ENCODE measurements at regions not wholly inside any gene's neighbourhood (a gene's known extent, or its start where the extent isn't known, plus 50 kb on each side); places are given as distances from the start of the nearest gene placed in this dataset.
A peak's percentile ranks its signal among the peaks of the same experiment; 100 is the strongest.
"Not testable (repeated sequence)": the region's sequence is repeated elsewhere in the genome, so short reads cannot be mapped to it uniquely, and the experiment has no call there.

- peak; percentile 11 for TF ChIP-seq CTCF (conservative IDR thresholded peaks at IDR 0.05; ENCODE audit: control insufficient read depth, insufficient read depth, low read depth, low read length)
- DNase-seq (ENCODE audit: low read depth) = peak; percentile 91
- H3K4me3 ChIP-seq (ENCODE audit: control insufficient read depth, low read depth, low read length) = no peak overlapping the region
Measured at GRCh38 chr6:84581494-84582259, 182.7 kb downstream of the TBX18 start.

GRCh38 chr6:84579404-84579803 is 185.0 kb downstream of the TBX18 start:
- no peak for DNase-seq (ENCODE audit: low read depth)
- no peak overlapping the region for H3K4me3 ChIP-seq (ENCODE audit: control insufficient read depth, low read depth, low read length)
- no peak for TF ChIP-seq CTCF (conservative IDR thresholded peaks at IDR 0.05; ENCODE audit: control insufficient read depth, insufficient read depth, low read depth, low read length)

GRCh38 chr6:84576029-84576428 is 188.4 kb downstream of the TBX18 start:
- no peak for DNase-seq (ENCODE audit: low read depth)
- H3K4me3 ChIP-seq (ENCODE audit: control insufficient read depth, low read depth, low read length) = no peak overlapping the region
- TF ChIP-seq CTCF (conservative IDR thresholded peaks at IDR 0.05; ENCODE audit: control insufficient read depth, insufficient read depth, low read depth, low read length) = no peak

GRCh38 chr6:84575264-84575663 is 189.1 kb downstream of the TBX18 start:
- no peak for TF ChIP-seq CTCF (conservative IDR thresholded peaks at IDR 0.05; ENCODE audit: control insufficient read depth, insufficient read depth, low read depth, low read length)
- peak; percentile 56 for DNase-seq (ENCODE audit: low read depth)
- no peak overlapping the region for H3K4me3 ChIP-seq (ENCODE audit: control insufficient read depth, low read depth, low read length)

- no peak for TF ChIP-seq CTCF (conservative IDR thresholded peaks at IDR 0.05; ENCODE audit: control insufficient read depth, insufficient read depth, low read depth, low read length)
- no peak overlapping the region for H3K4me3 ChIP-seq (ENCODE audit: control insufficient read depth, low read depth, low read length)
- no peak for DNase-seq (ENCODE audit: low read depth)
Measured at GRCh38 chr6:84569882-84570281, 194.5 kb downstream of the TBX18 start.

- peak; percentile 73 for DNase-seq (ENCODE audit: low read depth)
- no peak overlapping the region for H3K4me3 ChIP-seq (ENCODE audit: control insufficient read depth, low read depth, low read length)
- peak; percentile 49 for TF ChIP-seq CTCF (conservative IDR thresholded peaks at IDR 0.05; ENCODE audit: control insufficient read depth, insufficient read depth, low read depth, low read length)
Measured at GRCh38 chr6:84568971-84569370, 195.4 kb downstream of the TBX18 start.

GRCh38 chr6:84565718-84566117 is 198.7 kb downstream of the TBX18 start:
- H3K4me3 ChIP-seq (ENCODE audit: control insufficient read depth, low read depth, low read length); DNase-seq (ENCODE audit: low read depth): not testable (repeated sequence)

All from fibroblast of mammary gland (primary cell).